Lung (tissue), 11 donors: ENCODE measurements at regions not wholly inside any gene's neighbourhood (a gene's known extent, or its start where the extent isn't known, plus 50 kb on each side); places are given as distances from the start of the nearest gene placed in this dataset.

Source experiments
- ATAC-seq: fragments of 200-7000 bp; cut with Tn5 transposase; one replicate; pipeline ENCODE4 v1.9.1; 2020; ENCODE audit warnings: moderate number of reproducible peaks; ENCODE audit not compliant: insufficient read depth, low FRiP score
- DNase-seq, 3 donors: peaks; one replicate each; pipeline ENCODE4 v3.0.0-alpha.2; 2013 to 2017
- H3K27ac ChIP-seq, 2 donors: one replicate each; pipeline ENCODE4 v1.5.1; 2013; ENCODE audit warnings: mild to moderate bottlenecking in 2 of 2, moderate library complexity in 2 of 2, control low read depth in 1 of 2, inconsistent platforms in 1 of 2, low read depth in 1 of 2, low read length in 1 of 2
- H3K27me3 ChIP-seq, 3 donors: one replicate each; pipeline ENCODE4 v1.5.1; 2013; ENCODE audit warnings: low read length in 2 of 3; ENCODE audit not compliant: control insufficient read depth in 3 of 3, insufficient read depth in 3 of 3
- H3K36me3 ChIP-seq, 4 donors: one replicate each; pipeline ENCODE4 v1.5.1; 2013; ENCODE audit warnings: low read length in 4 of 4, mild to moderate bottlenecking in 1 of 4, moderate library complexity in 1 of 4; ENCODE audit not compliant: control insufficient read depth in 4 of 4, insufficient read depth in 4 of 4
- H3K4me1 ChIP-seq, 5 donors: one replicate each; pipeline ENCODE4 v1.5.1; 2013; ENCODE audit warnings: low read length in 5 of 5, mild to moderate bottlenecking in 2 of 5, moderate library complexity in 1 of 5; ENCODE audit not compliant: control insufficient read depth in 5 of 5, insufficient read depth in 5 of 5
- H3K4me3 ChIP-seq: one replicate; pipeline ENCODE4 v1.5.1; 2013; ENCODE audit warnings: mild to moderate bottlenecking, control low read depth, moderate library complexity
- H3K9ac ChIP-seq, 2 donors: one replicate each; pipeline ENCODE4 v1.5.1; 2013; ENCODE audit warnings: low read length in 2 of 2, control low read depth in 1 of 2; ENCODE audit not compliant: insufficient read depth in 1 of 2
- H3K9me3 ChIP-seq, 4 donors: one replicate each; pipeline ENCODE4 v1.5.1; 2013; ENCODE audit warnings: low read length in 3 of 4, mild to moderate bottlenecking in 1 of 4, moderate library complexity in 1 of 4; ENCODE audit not compliant: control insufficient read depth in 4 of 4, insufficient read depth in 3 of 4
- WGBS, 2 donors: extraction: QIAGEN DNeasy Blood & Tissue Kit; methylation state at CpG; one replicate each; pipeline ENCODE4 v1.1.7; 2013; 5-methylcytosine and 5-hydroxymethylcytosine counted together
- TF ChIP-seq, protein P1 (sequence below): IDR thresholded peaks from 2 replicates; pipeline ENCODE4 v1.5.1; 2012; ENCODE audit warnings: mild to moderate bottlenecking; ENCODE audit errors: control extremely low read depth, extremely low read depth
- donor health status: control.
- donor health status: control.
- donor health status: Bipolar disorder and iron deficiency.
- donor health status: healthy.
- donor health status: DM: yes; HTN: yes; CAD: no.

GRCh38 chr9:16098306-16098705 is 545.5 kb downstream of the CCDC171 start:
- TF ChIP-seq, protein P1, sequence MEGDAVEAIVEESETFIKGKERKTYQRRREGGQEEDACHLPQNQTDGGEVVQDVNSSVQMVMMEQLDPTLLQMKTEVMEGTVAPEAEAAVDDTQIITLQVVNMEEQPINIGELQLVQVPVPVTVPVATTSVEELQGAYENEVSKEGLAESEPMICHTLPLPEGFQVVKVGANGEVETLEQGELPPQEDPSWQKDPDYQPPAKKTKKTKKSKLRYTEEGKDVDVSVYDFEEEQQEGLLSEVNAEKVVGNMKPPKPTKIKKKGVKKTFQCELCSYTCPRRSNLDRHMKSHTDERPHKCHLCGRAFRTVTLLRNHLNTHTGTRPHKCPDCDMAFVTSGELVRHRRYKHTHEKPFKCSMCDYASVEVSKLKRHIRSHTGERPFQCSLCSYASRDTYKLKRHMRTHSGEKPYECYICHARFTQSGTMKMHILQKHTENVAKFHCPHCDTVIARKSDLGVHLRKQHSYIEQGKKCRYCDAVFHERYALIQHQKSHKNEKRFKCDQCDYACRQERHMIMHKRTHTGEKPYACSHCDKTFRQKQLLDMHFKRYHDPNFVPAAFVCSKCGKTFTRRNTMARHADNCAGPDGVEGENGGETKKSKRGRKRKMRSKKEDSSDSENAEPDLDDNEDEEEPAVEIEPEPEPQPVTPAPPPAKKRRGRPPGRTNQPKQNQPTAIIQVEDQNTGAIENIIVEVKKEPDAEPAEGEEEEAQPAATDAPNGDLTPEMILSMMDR: no peak
- ATAC-seq: no peak
- H3K27ac ChIP-seq: no peak overlapping the region
- WGBS, 2 donors: 93 to 95% methylated on average over 5 of the region's 5 CpGs
- H3K27me3 ChIP-seq: no peaks in the 10 kb centered on the region
- H3K36me3 ChIP-seq: no peaks in the 10 kb centered on the region
- peaks cover 0 to 53% (median 14%) of the 10 kb centered on the region in 5 donors for H3K4me1 ChIP-seq
- H3K9ac ChIP-seq: no peak overlapping the region
- H3K4me3 ChIP-seq: no peak overlapping the region
- DNase-seq: peak in 2 of 3 donors; percentile 45 to 75
- H3K9me3 ChIP-seq: peaks cover 0 to 5% (median 0%) of the 10 kb centered on the region in 4 donors

DNA sequence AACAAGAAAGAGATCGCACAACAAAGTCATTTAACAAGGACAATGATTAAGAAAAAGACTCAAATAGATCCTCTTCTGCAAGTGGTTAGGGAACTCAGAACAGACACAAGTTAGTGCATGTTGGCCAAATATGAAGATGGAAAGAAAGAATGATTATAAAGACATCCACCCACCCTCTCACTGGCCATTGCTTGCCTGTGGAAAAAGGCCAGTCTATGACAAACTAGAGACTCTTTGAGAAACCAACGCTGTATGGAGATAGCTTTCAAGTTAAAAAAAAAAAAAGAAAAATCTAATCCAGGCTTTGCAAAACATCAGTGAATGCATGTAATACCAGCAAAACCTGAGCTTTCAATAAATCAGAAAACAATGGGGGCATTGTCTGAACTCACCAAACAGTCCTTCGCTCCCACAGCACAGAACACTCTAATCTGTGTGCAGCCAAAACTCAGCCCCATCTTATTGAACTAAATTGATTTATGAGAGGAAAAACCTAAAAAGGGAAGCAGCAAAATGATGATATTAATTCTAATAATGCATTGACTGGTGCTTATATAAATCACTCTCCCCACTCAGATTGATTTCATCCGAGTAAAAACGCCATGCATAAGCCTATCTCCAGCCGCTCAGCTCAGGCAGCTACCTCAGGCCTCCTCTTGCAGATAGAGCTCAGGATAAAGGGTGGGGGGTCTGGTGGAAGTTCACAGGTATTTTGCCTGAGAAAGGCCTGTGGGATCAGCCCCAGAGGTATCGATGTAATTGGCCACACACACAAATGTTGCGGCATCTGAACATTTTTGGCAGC is 547.1 kb downstream of the CCDC171 start:
- peaks cover 0 to 66% (median 30%) of the 10 kb centered on the region in 5 donors for H3K4me1 ChIP-seq
- TF ChIP-seq, protein P1: no peak
- no peaks in the 10 kb centered on the region for H3K36me3 ChIP-seq
- H3K9me3 ChIP-seq: peaks cover 0 to 5% (median 0%) of the 10 kb centered on the region in 4 donors
- no peak for DNase-seq
- H3K9ac ChIP-seq: no peak overlapping the region
- no peaks in the 10 kb centered on the region for H3K27me3 ChIP-seq
- H3K4me3 ChIP-seq: no peak overlapping the region
- 81 to 89% methylated on average over 8 of the region's 8 CpGs for WGBS, 2 donors
- ATAC-seq: no peak
- H3K27ac ChIP-seq: no peak overlapping the region

GRCh38 chr9:16100537-16101091 is 547.8 kb downstream of the CCDC171 start:
- peak; percentile 56 for ATAC-seq
- TF ChIP-seq, protein P1: no peak
- Histone ChIP-seq H3K36me3 (no peaks in the 10 kb centered on the region), H3K27me3 (no peaks in the 10 kb centered on the region), H3K27ac (no peak overlapping the region), H3K4me1 (peaks cover 0 to 73% (median 32%) of the 10 kb centered on the region in 5 donors), H3K9me3 (peaks cover 0 to 3% (median 0%) of the 10 kb centered on the region in 4 donors), H3K4me3 (no peak overlapping the region), H3K9ac (no peak overlapping the region)
- peak; percentile 86 to 94 (median 91) for DNase-seq
- WGBS, 2 donors: 60 to 81% methylated on average over 8 of the region's 8 CpGs
